Activated T-helper 1 cell treated with Interleukin-2 at 50 U/mL for 16 hours (primary cell): ENCODE measurements at regions not wholly inside any gene's neighbourhood (a gene's known extent, or its start where the extent isn't known, plus 50 kb on each side); places are given as distances from the start of the nearest gene placed in this dataset.

Source experiments
- DNase-seq: peaks from one replicate; pipeline ENCODE4 v3.0.0-alpha.2; 2020; ENCODE audit warnings: low read depth

GRCh38 chr2:134122610-134123009 is 131.3 kb upstream of the MGAT5 start:
- no peak for DNase-seq

DNA sequence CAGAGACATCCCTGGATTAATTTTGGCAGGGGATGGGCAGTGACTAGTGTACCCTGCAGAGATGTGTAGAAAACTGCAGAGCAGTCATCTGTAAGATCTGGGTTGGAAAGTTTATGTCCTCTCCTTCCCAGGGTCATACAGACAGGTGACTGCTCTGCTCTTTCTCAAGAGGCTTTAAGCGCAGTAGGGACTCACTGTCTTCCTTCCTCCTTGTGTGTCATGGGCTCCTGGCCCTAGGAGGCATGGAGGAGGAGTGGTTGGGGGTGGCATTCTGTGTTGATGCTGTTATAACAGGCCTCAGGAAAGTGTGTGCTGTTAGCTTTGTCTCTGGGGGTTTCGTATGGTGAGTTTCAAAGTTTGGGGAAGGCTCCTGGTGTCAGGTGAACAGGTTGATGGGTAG is 130.5 kb upstream of the MGAT5 start:
- no peak for DNase-seq

GRCh38 chr2:134124047-134124753 is 129.7 kb upstream of the MGAT5 start:
- no peak for DNase-seq

- no peak for DNase-seq
Measured at GRCh38 chr2:134127496-134127895, 126.4 kb upstream of the MGAT5 start.

- DNase-seq = no peak
Measured at GRCh38 chr2:134128746-134129145, 125.1 kb upstream of the MGAT5 start.

- DNase-seq = no peak
Measured at GRCh38 chr2:134129900-134130537, 123.9 kb upstream of the MGAT5 start.

GRCh38 chr2:134131681-134132489 is 122.0 kb upstream of the MGAT5 start:
- DNase-seq = no peak

- no peak for DNase-seq
Measured at GRCh38 chr2:134132490-134132857, 121.4 kb upstream of the MGAT5 start.

DNA sequence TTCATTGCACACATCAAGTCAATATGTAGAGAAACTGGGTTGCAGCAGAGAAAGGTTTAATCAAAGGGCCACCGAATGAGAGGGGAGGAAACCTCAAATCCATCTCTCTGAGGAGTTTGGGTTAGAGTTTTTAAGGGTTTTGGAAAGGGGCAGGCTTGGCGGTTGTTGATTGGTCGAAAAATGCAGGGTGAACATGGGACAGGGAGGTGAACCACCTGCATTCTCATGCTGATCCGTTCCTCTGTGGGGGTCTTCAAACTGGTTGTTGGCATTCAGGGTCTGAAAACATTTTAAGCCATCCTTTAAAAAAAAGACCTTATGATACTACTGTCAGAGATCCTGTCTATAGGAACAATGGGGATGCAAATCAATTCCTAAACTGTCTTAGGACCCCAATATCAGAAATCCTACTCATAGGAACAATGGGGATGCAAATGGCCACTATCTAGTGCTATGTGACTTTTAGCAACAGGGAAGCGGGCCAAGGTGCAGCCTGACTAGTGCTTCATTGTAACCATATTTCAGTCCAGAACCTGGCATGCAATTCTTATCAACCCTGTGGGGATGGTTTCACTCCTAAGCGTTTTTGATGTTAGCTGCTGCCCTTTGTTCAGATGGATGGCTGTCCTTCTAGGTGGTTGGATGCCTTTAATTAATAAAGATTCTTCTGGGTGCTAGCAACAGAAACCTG is 120.1 kb upstream of the MGAT5 start:
- DNase-seq = no peak

DNA sequence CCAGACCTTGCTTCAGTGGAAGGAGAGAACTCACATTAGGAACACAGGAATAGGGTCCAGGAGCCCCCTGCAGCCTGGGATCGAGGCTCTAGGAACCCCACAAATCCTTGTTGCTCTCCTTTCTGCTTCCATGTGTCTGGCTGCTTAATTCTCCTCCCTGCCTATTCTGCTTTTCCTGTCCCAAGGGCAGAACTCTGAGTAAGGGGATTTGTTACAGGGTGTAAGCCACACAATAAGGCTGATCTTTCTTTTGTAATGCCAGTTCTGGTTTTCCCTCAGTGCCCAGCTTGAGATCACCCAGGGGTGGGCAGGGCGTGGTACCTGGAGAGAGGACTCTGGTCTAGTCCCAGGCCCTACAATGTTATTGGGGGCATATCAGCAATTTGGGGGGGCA is 119.6 kb upstream of the MGAT5 start:
- no peak for DNase-seq

GRCh38 chr2:134134827-134135226 is 119.0 kb upstream of the MGAT5 start:
- DNase-seq = no peak

GRCh38 chr2:134135793-134136192 is 118.1 kb upstream of the MGAT5 start:
- no peak for DNase-seq

- DNase-seq = no peak
Measured at GRCh38 chr2:134136731-134137130, 117.1 kb upstream of the MGAT5 start.

GRCh38 chr2:134137182-134137611 is 116.7 kb upstream of the MGAT5 start:
- no peak for DNase-seq

DNA sequence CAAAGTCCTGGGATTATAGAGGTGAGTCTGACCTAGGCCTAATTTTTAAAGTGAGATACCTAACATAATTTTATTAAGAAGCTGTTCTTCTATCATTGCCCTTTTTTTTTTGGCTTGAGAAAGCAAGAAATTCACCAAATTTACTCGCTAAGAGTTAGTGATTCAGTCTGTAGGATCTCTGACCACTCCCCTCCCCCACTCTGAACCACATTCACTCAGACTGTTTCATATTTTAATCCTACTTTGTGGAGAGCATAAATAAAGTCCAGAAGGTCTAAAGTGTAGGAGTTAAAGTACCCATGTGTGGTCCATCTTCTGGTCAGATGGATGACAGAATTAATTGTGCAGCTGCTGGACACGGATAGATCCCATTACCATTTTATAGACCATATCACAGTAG is 115.8 kb upstream of the MGAT5 start:
- DNase-seq = no peak

GRCh38 chr2:134139611-134140010 is 114.3 kb upstream of the MGAT5 start:
- DNase-seq = no peak

- DNase-seq = no peak
Measured at GRCh38 chr2:134140251-134140661, 113.6 kb upstream of the MGAT5 start.

DNA sequence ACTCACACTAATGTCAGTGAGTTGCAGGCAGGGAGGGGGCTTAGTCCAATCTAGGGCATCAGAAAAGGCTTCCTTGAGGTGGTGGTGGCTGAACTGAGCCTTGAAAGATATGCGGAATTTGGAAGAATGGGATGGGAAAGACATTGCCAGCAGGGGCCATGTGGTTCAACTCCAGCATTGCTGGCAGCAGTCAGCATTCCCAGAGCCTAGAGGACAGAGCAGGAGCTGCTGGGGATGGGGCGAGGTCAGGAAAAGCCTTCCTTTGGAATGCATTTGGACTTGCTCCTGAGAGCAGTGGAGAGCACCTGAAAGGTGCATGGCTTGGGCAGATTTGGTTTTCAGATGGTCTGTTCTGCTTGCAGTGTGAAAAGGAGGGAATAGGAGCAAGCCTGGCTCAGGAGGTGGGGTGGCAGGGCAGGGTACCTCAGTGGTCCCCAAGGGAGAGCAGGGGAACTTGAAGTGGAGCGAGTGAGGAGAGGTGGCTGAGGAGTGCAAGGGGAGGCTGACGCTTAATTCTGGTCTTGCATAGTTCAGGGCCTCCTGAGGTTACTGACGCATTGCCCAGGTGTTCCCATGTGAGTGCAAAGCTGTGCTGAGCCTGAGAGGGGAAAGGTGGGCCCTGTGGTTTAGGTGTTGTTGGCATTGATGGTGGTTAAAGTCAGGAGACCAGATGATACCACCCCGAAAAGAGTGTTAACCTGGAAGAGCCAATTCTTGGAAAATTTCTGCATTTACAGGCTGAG is 112.1 kb upstream of the MGAT5 start:
- DNase-seq = no peak

GRCh38 chr2:134142341-134142738 is 111.5 kb upstream of the MGAT5 start:
- DNase-seq = no peak

DNA sequence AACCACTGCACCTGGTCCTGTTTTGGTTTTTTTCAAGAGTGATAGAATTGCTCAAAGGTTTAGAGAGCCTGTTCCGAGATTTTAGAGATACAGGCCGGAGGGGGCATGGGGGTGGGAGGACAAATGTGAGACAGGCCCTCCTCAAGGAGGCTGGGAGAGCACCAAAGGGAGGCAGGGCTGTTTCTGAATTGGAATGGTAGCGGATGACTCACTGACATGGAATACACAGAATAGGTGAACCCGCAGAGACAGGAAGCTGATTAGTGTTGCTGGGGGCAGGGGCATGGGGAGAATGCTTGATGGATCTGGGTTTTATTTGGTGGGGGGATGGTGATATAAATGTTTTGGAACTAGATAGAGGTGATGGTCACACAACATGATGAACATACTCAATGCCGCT is 111.0 kb upstream of the MGAT5 start:
- DNase-seq = no peak

GRCh38 chr2:134143568-134143967 is 110.3 kb upstream of the MGAT5 start:
- no peak for DNase-seq

DNA sequence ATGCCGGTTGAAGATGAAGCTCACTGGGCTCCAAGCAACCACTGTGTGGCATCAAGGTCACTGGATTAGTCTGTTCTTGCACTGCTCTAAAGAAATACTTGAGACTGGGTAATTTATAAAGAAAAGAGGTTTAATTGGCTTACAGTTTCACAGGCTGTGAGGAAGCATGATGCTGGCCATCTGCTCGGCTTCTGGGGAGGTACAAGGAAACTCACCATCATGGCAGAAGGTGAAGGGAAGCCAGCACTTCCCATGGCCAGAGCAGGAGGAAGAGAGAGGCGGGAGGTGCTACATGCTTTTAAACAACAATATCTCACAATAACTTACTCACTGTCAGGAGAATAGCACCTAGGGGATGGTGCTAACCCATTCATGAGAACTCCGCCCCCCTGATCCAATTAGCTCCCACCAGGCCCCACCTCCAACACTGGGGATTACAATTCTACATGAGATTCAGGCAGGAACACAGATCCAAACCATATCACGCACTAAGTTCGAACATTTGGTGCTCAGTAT is 109.7 kb upstream of the MGAT5 start:
- no peak for DNase-seq
